ENCODE measurements at regions not wholly inside any gene's neighbourhood (a gene's known extent, or its start where the extent isn't known, plus 50 kb on each side); places are given as distances from the start of the nearest gene placed in this dataset.

GRCh38 chr16:7089751-7090150 is 242.9 kb upstream of the RBFOX1 start:
- H3K36me3 Mint-ChIP-seq (ENCODE audit: unreplicated experiment), result no peaks in the 10 kb centered on the region
- H3K27ac Mint-ChIP-seq (ENCODE audit: unreplicated experiment), result no peak overlapping the region
- no peak overlapping the region for H3K4me3 Mint-ChIP-seq (ENCODE audit: unreplicated experiment)
- TF ChIP-seq CTCF (IDR thresholded peaks at IDR 0.05; ENCODE audit: partially characterized antibody, unreplicated experiment), result no peak
- peaks cover 5% of the 10 kb centered on the region for H3K9me3 Mint-ChIP-seq (ENCODE audit: unreplicated experiment)
- H3K27me3 Mint-ChIP-seq (ENCODE audit: unreplicated experiment), result no peaks in the 10 kb centered on the region
- no peaks in the 10 kb centered on the region for H3K4me1 Mint-ChIP-seq (ENCODE audit: low read depth, unreplicated experiment)
- no peak for DNase-seq

- Mint-ChIP-seq H3K9me3 (ENCODE audit: unreplicated experiment) (peaks cover 5% of the 10 kb centered on the region), H3K27me3 (ENCODE audit: unreplicated experiment) (no peaks in the 10 kb centered on the region), H3K36me3 (ENCODE audit: unreplicated experiment) (no peaks in the 10 kb centered on the region), H3K27ac (ENCODE audit: unreplicated experiment) (no peak overlapping the region), H3K4me3 (ENCODE audit: unreplicated experiment) (no peak overlapping the region), H3K4me1 (ENCODE audit: low read depth, unreplicated experiment) (no peaks in the 10 kb centered on the region)
- no peak for DNase-seq
- TF ChIP-seq CTCF (IDR thresholded peaks at IDR 0.05; ENCODE audit: partially characterized antibody, unreplicated experiment), result no peak
Measured at GRCh38 chr16:7088711-7089110, 243.9 kb upstream of the RBFOX1 start.

- Mint-ChIP-seq H3K4me1 (ENCODE audit: low read depth, unreplicated experiment) (no peaks in the 10 kb centered on the region), H3K4me3 (ENCODE audit: unreplicated experiment) (no peak overlapping the region), H3K36me3 (ENCODE audit: unreplicated experiment) (no peaks in the 10 kb centered on the region), H3K27ac (ENCODE audit: unreplicated experiment) (no peak overlapping the region), H3K9me3 (ENCODE audit: unreplicated experiment) (peaks cover 5% of the 10 kb centered on the region), H3K27me3 (ENCODE audit: unreplicated experiment) (no peaks in the 10 kb centered on the region)
- TF ChIP-seq CTCF (IDR thresholded peaks at IDR 0.05; ENCODE audit: partially characterized antibody, unreplicated experiment), result no peak
- DNase-seq, result peak; percentile 72
Measured at GRCh38 chr16:7086822-7087616, 245.6 kb upstream of the RBFOX1 start.

GRCh38 chr16:7085776-7086175 is 246.9 kb upstream of the RBFOX1 start:
- no peak for TF ChIP-seq CTCF (IDR thresholded peaks at IDR 0.05; ENCODE audit: partially characterized antibody, unreplicated experiment)
- Mint-ChIP-seq H3K4me3 (ENCODE audit: unreplicated experiment) (no peak overlapping the region), H3K9me3 (ENCODE audit: unreplicated experiment) (peaks cover 2% of the 10 kb centered on the region), H3K27ac (ENCODE audit: unreplicated experiment) (no peak overlapping the region), H3K27me3 (ENCODE audit: unreplicated experiment) (no peaks in the 10 kb centered on the region), H3K36me3 (ENCODE audit: unreplicated experiment) (no peaks in the 10 kb centered on the region), H3K4me1 (ENCODE audit: low read depth, unreplicated experiment) (no peaks in the 10 kb centered on the region)
- no peak for DNase-seq

- Mint-ChIP-seq H3K4me3 (ENCODE audit: unreplicated experiment) (no peak overlapping the region), H3K27ac (ENCODE audit: unreplicated experiment) (no peak overlapping the region), H3K4me1 (ENCODE audit: low read depth, unreplicated experiment) (no peaks in the 10 kb centered on the region), H3K36me3 (ENCODE audit: unreplicated experiment) (no peaks in the 10 kb centered on the region), H3K9me3 (ENCODE audit: unreplicated experiment) (peaks cover 6% of the 10 kb centered on the region), H3K27me3 (ENCODE audit: unreplicated experiment) (no peaks in the 10 kb centered on the region)
- no peak for TF ChIP-seq CTCF (IDR thresholded peaks at IDR 0.05; ENCODE audit: partially characterized antibody, unreplicated experiment)
- no peak for DNase-seq
Measured at GRCh38 chr16:7083096-7083495, 249.5 kb upstream of the RBFOX1 start.

Measured in glutamatergic neuron (in vitro differentiated cells).